Myocyte (in vitro differentiated cells): ENCODE measurements at regions not wholly inside any gene's neighbourhood (a gene's known extent, or its start where the extent isn't known, plus 50 kb on each side); places are given as distances from the start of the nearest gene placed in this dataset.
A peak's percentile ranks its signal among the peaks of the same experiment; 100 is the strongest.
"Not testable (repeated sequence)": the region's sequence is repeated elsewhere in the genome, so short reads cannot be mapped to it uniquely, and the experiment has no call there.

Experiments used
- DNase-seq: peaks from one replicate; pipeline ENCODE4 v3.0.0-alpha.2; 2012; ENCODE audit warnings: low read depth

- no peak for DNase-seq
Measured at GRCh38 chr12:92404259-92404894, 258.7 kb upstream of the BTG1 start.

GRCh38 chr12:92403210-92404175 is 257.8 kb upstream of the BTG1 start:
- peak; percentile 95 for DNase-seq

GRCh38 chr12:92402415-92402814 is 256.8 kb upstream of the BTG1 start:
- DNase-seq, result no peak

- DNase-seq, result no peak
Measured at GRCh38 chr12:92400006-92400405, 254.4 kb upstream of the BTG1 start.

GRCh38 chr12:92398565-92399309 is 253.1 kb upstream of the BTG1 start:
- DNase-seq, result peak; percentile 68

GRCh38 chr12:92396647-92397252 is 251.1 kb upstream of the BTG1 start:
- peak; percentile 90 for DNase-seq

- DNase-seq, result no peak
Measured at GRCh38 chr12:92395322-92395721, 249.7 kb upstream of the BTG1 start.

- no peak for DNase-seq
Measured at GRCh38 chr12:92394895-92395294, 249.2 kb upstream of the BTG1 start.

- no peak for DNase-seq
Measured at GRCh38 chr12:92393504-92393903, 247.9 kb upstream of the BTG1 start.

GRCh38 chr12:92391726-92392125 is 246.1 kb upstream of the BTG1 start:
- not testable (repeated sequence) for DNase-seq

- DNase-seq, result no peak
Measured at GRCh38 chr12:92389466-92389865, 243.8 kb upstream of the BTG1 start.

- DNase-seq, result no peak
Measured at GRCh38 chr12:92385296-92385695, 239.7 kb upstream of the BTG1 start.

- no peak for DNase-seq
Measured at GRCh38 chr12:92384571-92384970, 238.9 kb upstream of the BTG1 start.

GRCh38 chr12:92382383-92382878 is 236.8 kb upstream of the BTG1 start:
- DNase-seq, result no peak

GRCh38 chr12:92381856-92382255 is 236.2 kb upstream of the BTG1 start:
- no peak for DNase-seq

- DNase-seq, result no peak
Measured at GRCh38 chr12:92378682-92379479, 233.2 kb upstream of the BTG1 start.

GRCh38 chr12:92375504-92375903 is 229.9 kb upstream of the BTG1 start:
- DNase-seq, result not testable (repeated sequence)

GRCh38 chr12:92370828-92371227 is 225.2 kb upstream of the BTG1 start:
- DNase-seq, result no peak

GRCh38 chr12:92369636-92370035 is 224.0 kb upstream of the BTG1 start:
- DNase-seq, result no peak

- no peak for DNase-seq
Measured at GRCh38 chr12:92369056-92369455, 223.4 kb upstream of the BTG1 start.
